ENCODE measurements at regions not wholly inside any gene's neighbourhood (a gene's known extent, or its start where the extent isn't known, plus 50 kb on each side); places are given as distances from the start of the nearest gene placed in this dataset.
"Not testable (repeated sequence)": the region's sequence is repeated elsewhere in the genome, so short reads cannot be mapped to it uniquely, and the experiment has no call there.

DNA sequence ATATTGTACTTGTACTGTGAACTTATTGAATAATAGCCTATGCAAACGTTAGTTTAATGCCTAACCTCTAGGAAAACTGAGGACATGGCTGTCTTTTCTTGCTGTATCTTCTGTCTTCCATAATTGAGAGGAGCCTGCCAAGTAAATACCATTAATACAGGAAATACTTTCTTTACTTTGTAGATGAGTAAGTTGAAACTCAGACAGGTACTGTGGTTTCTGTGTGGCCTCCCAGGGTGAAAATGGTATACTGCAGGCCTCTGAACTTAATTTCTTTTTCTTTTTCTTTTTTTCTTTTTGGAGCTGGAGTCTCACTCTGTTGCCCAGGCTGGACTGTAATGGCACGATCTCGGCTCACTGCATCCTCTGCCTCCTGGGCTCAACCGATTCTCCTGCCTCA lies 208.8 kb upstream of the ADGRL4 start:
- ATAC-seq (no peak), DNase-seq (no peak)
- intact Hi-C loops (cut with micrococcal nuclease), result no loop called here

DNA sequence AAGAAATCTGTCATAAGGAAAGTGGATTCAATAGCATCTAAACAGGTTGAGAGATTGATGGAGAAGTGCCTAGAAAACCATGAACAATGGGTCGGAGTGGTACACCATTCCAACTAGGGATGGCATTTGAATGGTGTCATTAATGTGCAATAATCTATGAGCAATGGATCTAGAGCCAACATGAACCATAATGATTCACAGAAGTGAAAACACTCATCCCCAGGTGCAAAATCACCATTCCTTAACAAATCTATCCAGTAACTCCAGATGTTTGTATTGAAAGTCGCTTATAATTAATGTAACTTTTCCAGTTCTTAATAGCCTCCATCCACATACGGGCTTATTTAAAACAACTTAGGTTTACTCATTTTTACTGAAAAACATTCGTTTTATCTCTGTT lies 201.3 kb upstream of the ADGRL4 start:
- DNase-seq, result no peak
- no peak for ATAC-seq
- intact Hi-C loops (cut with micrococcal nuclease), result no loop called here

DNA sequence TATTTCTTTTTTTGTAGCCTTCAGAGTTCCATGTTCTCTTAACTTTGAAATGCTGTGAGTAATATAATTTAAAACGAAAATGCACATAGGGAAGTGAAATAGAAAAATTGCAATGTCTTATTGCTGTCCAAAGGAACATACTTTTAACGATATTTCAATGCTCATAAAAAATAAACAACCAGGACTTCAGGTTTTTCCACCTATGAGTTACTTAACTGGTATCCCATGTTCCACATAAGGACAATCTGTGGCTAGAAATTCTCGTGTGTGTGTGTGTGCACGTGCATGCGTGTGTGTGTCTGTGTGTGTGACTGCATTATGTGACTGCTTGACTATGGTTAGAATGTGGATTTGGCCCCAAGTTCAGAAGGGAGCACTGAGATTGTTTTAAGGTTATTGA lies 200.8 kb upstream of the ADGRL4 start:
- ATAC-seq (no peak), DNase-seq (no peak)
- intact Hi-C loops (cut with micrococcal nuclease), result no loop called here

DNA sequence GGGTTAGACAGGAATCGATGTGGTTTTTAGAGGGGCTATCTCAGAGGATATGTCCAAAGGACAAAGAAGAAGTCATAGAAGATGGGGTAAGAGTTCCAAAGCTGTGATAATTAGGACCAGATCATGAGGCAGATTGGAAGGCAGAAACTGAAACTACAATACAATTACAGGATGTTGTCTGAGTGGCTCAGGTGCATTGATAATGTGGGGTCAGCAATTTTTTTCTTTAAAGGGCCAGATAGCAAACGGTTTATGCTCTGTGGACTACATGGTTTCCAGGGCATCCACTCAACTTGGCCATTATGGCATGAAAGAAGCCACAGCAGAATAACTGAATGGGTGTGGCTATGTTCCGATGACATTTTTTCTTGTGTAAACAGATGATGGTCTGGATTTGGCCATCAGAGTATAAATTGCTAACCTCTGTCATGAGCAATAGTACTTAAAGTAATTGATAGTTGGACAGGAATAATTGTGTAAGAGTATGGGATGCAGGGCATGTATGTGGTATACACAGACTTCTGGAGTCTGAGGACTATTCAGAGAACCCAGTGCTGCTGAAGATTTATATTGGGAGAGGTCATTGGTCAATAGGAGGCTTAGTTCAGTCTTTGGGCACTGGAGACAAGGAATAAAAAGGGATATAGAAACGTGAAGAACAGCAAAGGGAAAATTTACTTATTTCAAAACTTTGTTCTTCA lies 198.4 kb upstream of the ADGRL4 start:
- DNase-seq (no peak), ATAC-seq (no peak)
- intact Hi-C loops (cut with micrococcal nuclease), result no loop called here

DNA sequence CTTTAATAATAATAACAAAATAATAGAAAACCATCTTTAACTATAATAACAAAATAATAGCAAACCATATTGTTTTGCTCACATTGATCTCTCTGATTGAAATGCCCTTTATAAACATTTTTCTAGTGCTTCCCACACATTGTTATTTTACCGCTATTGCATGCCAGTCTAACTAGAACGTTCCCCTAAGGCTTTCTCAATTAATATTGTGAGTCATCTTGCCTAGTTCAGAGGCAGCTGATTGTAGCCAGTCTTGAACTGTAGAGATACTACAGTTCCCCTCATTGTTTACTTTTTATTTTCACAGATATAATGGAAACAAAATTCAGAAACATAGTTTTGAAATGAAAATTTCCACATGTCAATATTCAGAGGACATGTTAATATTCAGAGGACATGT lies 192.3 kb upstream of the ADGRL4 start:
- no peak for DNase-seq
- intact Hi-C loops (cut with micrococcal nuclease), result loop anchor here (5.0 kb wide), 1 partner anchor 362 kb away; no protein-coding TSS in a partner anchor
- no peak for ATAC-seq

DNA sequence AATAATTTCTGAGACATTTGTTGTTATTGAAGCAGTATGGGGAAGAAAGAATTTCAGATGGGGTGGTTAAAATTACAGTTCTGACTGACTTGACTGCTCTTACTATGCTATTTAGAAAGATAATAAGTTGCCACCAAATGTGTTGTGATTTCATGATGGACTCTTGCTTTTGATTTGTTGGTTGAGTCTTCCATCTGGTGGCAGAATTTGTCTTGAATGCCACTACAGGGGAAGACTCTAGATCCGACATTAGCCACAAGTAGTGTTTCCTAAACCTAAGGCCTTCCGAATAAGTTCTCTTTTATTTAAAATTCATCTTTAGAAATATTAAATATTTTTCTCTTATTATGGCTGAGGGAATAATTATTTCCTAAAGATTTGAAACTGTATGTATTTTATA lies 190.9 kb upstream of the ADGRL4 start:
- intact Hi-C loops (cut with micrococcal nuclease), result loop anchor here (5.0 kb wide), 1 partner anchor 360 kb away; no protein-coding TSS in a partner anchor
- DNase-seq (no peak), ATAC-seq (no peak)

DNA sequence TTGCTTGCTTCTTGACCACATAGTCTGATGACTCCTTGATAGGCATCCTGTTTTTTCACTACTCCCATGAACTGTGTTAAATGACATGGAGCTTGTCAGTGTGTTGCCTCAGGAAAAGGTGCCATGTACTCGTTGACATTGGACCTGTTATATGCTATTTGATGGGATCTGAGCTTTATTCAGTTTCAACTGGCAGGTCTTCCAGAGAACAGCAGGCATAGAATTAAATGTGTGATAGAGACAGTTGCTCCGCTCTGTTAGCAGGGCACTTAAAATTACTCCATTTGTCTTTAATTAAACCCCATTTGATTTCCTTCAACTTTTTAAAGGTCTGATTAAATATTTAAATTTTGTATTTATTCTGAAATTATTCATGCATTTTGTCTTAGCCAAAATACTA lies 189.7 kb upstream of the ADGRL4 start:
- intact Hi-C loops (cut with micrococcal nuclease), result loop anchor here (5.0 kb wide), 1 partner anchor 359 kb away; no protein-coding TSS in a partner anchor
- no peak for DNase-seq
- ATAC-seq, result no peak

DNA sequence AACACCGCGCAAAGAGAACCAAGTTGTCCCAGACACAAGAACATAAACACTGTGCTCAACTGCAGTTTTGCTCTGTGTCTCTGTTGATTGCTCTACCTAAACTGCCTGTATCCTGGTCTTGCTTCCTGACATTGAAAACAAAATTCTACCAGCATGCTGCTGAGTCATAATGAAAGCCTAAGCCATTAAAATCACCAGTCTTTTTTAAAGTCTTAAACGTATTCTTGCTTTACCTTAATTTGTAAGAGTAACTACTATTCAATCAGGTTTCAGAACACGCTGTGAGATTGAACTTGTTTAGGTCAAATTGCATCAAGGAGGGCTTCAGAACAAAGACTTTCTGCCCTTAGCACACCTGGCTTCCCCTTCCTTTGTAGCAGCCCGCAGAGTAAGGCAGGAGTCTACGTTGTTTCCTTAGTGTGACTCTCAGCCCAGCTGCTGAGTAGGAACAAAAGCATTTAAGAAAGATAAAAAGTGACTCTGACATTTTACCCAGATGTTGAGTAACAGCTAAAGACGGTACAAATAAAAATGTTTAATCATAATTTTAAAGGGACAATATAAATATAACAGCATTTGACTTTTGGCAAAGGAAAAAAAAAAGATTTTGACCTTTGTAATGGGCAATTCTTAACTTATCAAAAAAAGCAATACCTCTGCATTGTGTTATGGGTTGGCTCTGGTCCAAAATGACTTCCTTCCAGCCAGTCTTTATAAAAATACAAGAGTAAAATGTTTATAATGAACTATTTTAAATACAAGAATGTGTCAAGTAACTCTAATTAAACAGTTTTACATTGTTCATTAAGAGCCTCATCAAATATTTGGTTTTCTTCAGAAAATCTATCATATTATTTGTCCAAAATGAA lies 186.9 kb upstream of the ADGRL4 start:
- intact Hi-C loops (cut with micrococcal nuclease), result no loop called here
- DNase-seq (no peak), ATAC-seq (no peak)

DNA sequence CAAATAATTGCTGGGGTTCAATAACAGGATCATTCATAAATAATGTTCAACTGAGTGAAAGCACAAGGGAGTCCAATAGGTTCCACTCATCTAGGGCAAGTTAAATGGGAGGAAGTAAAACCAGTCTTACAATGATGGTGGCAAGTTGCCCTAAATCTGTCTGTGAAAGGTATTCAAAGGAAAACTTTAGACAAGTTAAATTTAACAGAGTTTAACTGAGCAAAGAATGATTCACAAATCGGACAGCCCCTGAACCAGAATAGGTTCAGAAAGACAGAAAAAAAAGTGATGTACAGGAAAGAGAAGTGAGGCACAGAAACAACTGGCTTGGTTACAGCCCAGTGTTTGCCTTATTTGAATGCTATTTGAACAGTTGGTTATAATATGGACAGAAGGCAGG lies 183.5 kb upstream of the ADGRL4 start:
- no peak for DNase-seq
- intact Hi-C loops (cut with micrococcal nuclease), result no loop called here
- ATAC-seq, result no peak

DNA sequence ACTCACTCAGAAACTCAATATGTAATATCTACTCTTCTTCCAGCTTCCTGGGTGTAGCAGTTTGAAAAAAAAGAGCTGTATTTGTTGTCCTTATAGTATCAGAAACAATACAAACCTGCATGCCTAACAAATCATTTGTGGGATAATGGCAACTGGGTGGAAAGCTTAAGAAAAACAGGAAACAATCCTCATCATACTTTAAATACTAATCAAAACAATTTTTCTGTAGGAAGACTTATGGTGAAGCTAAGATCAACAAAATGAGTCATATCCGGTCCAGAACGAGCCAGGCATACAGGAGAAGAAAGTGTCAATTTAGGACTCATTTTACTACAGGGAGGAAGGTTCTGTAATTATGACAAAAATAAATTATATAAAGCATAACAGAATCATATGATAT lies 181.8 kb upstream of the ADGRL4 start:
- intact Hi-C loops (cut with micrococcal nuclease), result no loop called here
- ATAC-seq, result no peak

DNA sequence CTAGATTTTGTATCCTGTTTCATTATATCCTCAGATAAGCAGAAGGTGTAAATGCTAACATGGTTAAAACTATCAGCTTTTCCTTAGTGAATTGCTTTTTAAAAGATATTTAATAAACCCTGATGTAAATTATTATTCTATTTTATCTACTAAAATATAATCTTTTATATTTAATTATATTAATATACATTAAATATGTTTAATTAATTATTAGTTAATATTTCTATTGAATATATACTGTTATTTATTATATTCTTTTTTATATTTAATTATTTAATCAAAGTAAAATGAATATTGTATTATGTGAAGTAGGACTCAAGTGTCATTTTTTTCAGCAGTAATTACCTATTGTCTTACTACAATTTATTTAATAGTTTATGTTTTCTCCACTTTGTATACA lies 179.7 kb upstream of the ADGRL4 start:
- no peak for ATAC-seq
- intact Hi-C loops (cut with micrococcal nuclease), result no loop called here

More for the DNA sequence above, 181.8 kb upstream of the ADGRL4 start:
- no peak for DNase-seq

DNA sequence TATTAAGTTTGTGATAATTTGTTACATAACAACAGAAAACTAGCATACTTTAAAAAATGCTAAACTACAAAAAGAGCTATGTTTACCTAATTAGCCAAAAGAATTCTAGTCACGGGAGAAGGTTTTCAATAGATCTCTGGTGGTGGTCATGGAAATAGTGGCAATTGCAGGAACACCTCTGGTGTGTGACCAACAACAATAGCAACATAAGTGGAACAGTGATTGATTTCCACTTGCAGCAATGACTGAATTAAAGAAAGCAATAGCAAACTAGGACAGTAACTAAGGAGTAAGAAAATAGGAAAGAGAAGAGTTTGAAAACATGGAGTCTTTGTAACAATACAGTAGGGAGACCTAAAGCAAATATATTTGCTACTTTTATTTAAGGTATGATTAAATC lies 171.3 kb upstream of the ADGRL4 start:
- ATAC-seq, result no peak

More for the DNA sequence above, 179.7 kb upstream of the ADGRL4 start:
- DNase-seq, result no peak

DNA sequence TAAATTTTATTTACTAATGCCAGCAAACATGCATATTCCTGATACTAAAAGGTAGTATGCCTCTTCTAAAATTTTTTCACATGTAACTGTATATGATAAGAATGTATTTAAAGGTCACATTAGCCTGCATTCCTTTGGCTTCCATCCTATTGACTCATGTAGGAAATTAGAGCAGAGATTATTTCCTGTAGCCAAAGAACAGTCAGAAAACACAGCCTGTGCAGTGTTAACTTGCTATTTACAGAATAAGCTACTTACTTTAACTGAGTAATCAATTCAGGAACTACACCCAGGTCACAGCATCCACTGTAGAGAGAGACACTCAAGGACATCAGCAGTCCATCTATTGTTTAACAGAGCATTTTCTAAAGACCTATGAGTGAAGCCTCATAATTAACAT lies 154.5 kb upstream of the ADGRL4 start:
- DNase-seq, result no peak
- intact Hi-C loops (cut with micrococcal nuclease), result no loop called here
- ATAC-seq, result no peak

More for the DNA sequence above, 171.3 kb upstream of the ADGRL4 start:
- no peak for DNase-seq
- intact Hi-C loops (cut with micrococcal nuclease), result no loop called here

DNA sequence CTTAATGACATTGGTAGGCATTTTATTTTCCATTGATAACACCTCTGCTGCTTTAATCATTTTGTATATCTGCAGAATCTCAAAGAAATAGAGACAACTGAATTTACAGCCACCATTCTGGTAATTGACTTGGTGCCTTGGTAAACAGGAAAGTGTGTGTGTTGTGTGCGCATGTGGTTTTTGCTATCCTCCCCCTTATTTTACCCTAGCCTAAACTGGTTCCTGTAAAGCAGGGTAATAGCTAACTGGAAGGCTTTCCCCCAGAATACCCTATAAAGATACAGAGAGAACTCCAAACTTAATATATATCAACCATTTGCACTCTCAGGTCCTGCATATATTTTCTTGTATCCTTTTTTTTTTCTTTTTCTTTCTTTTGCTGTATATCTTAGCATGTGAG lies 149.5 kb upstream of the ADGRL4 start:
- ATAC-seq, result no peak

DNA sequence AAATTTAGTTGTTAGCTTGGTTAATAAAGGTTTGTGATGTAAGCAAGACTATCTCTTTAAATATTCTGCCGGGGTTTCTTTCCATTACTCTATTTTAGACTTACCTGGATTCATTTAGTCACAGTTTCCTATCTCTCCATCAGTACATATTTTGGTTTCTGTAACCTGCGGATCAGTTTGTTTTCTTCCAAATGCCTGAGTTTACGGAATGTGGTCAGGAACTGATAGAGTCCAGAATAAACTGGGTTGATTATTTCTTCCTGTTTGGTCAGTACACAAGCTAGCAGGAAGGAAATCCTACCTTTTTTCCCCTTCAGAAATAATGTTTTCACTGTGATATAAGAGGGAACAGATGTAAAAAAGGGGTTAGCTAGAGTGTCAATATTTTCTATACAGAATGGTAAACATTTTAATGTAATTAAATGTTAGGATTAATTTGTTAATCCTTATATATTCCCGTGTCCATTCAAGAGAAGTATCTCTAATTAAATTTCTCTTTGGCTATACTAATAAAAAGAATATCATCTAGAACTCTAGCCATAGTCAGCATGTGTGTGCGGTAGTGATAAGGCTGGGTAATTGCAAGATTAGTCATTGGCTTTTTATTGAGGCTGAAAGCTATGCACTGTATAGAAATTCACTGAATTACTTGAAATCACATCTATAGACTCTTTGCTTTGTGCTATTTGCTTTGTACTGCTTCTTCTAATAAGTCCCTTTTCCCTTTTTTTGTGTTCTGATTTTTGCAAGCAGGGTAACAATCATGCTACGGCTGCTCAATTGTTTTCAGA lies 144.7 kb upstream of the ADGRL4 start:
- intact Hi-C loops (cut with micrococcal nuclease), result no loop called here
- no peak for ATAC-seq
- no peak for DNase-seq

More for the DNA sequence above, 149.5 kb upstream of the ADGRL4 start:
- intact Hi-C loops (cut with micrococcal nuclease), result no loop called here
- no peak for DNase-seq

DNA sequence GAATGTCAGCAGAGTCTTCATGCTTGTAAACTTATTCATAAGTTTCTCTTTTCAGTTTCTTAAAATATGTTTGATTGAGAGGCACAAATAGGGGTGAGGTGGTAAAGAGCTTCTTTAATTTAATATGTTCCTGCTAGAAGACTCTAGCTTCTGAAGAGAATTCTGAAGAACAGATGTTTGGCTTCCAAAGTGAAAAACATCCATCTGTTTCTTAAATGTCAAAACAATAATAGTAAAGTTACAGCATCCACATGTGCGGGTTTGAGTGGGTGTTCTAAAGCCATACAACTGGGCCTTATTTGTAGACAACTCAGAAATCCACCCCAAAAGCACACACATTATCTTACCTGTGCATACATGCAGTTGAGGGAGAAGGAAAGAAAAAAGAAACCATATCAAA lies 144.0 kb upstream of the ADGRL4 start:
- ATAC-seq (no peak), DNase-seq (no peak)
- intact Hi-C loops (cut with micrococcal nuclease), result no loop called here

DNA sequence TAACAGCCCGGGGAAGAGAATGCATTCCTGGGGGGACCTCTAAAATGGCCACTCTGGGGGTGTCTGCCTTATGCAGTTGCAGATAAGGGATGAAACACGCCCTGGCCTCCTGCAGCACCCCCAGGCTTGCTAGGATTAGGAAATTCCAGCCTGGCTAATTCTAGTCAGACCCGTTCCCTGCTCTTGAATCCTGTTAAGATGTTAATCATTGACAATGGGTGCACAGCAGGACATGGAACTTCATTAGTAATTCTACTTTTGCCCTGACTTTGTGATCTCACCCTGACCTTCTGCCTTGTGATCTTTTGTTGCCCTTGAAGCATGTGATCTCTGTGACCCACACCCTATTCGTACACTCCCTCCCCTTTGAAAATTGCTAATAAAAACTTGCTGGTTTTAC lies 131.7 kb upstream of the ADGRL4 start:
- intact Hi-C loops (cut with micrococcal nuclease); DNase-seq; ATAC-seq: not testable (repeated sequence)

DNA sequence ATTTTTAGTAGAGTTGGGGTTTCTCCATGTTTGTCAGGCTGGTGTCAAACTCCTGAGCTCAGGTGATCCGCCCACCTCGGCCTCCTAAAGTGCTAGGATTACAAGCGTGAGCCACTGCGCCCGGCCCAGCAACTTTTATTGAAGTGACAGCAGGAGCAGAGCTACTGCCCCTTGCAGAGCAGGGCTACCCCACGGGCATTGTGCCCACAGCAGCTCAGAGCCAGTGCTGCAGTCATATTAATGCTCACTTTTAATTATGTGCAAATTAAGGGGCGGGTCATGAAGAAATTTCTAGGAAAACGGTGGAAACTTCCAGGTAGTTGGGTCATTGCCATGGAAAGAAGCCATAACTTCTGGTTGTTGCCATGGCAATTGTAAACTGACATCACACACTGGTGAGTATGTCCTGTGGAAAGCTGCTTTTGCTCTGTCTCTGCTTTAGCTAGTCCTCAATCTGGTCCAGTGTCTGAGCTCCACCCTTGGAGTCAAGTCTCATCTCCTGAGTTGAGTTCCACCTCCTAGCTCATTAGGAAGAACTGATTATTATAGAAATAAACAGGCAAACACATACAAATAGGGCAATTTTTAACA lies 127.3 kb upstream of the ADGRL4 start:
- no peak for ATAC-seq
- intact Hi-C loops (cut with micrococcal nuclease), result no loop called here
- DNase-seq, result no peak

DNA sequence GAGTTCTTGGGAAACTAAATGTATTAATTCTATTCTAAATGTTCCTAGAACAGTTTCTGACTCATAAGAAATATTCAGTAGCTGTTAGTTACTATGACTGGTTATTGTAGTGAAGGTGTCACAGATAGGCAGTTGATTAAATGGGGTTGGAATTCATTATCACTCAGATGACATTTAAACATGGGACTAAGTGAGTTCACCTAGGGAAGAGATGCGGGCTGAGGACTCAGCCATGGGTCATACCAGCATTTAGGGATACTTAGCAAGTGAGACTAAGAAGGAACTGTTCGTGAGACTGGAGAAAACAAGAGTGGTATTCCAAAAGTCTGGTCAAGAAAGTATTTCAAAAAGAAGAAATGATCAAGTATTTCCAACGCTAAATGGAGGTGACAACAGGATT lies 125.1 kb upstream of the ADGRL4 start:
- no peak for ATAC-seq
- DNase-seq, result no peak
- intact Hi-C loops (cut with micrococcal nuclease), result no loop called here

Data from left ventricle myocardium superior (tissue), 1 donor.